Right lobe of liver (tissue), 4 donors: ENCODE measurements at regions not wholly inside any gene's neighbourhood (a gene's known extent, or its start where the extent isn't known, plus 50 kb on each side); places are given as distances from the start of the nearest gene placed in this dataset.

ENCODE experiments used
- CTCF ChIP-seq, 4 donors: fragments of 200-600 bp in 3 of 4; fragments of 450-650 bp in 1 of 4; IDR thresholded peaks; one replicate each; pipeline versions ENCODE4 v1.5.1 to v1.8.0; 2016 to 2022; ENCODE audit warnings: antibody characterized with exemption in 4 of 4, mild to moderate bottlenecking in 2 of 4
- POLR2A ChIP-seq: fragments of 450-650 bp; IDR thresholded peaks from one replicate; pipeline ENCODE4 v1.6.1; 2017; ENCODE audit warnings: antibody characterized with exemption, mild to moderate bottlenecking
- donor health status: DM: no; HTN: no; CAD: no.
- donor health status: DM: no; HTN: no; CAD: no.
- donor health status: DM: no; HTN: yes; CAD: no.

- TF ChIP-seq CTCF (IDR thresholded peaks at IDR 0.05) = no peak
- TF ChIP-seq POLR2A = no peak
Observed at GRCh38 chr10:8595140-8595539, 540.7 kb downstream of the GATA3 start.
